ENCODE measurements at regions not wholly inside any gene's neighbourhood (a gene's known extent, or its start where the extent isn't known, plus 50 kb on each side); places are given as distances from the start of the nearest gene placed in this dataset.
A peak's percentile ranks its signal among the peaks of the same experiment; 100 is the strongest.
"Not testable (repeated sequence)": the region's sequence is repeated elsewhere in the genome, so short reads cannot be mapped to it uniquely, and the experiment has no call there.

- DNase-seq: no peak
- no peaks in the 10 kb centered on the region for H3K9me3 Mint-ChIP-seq (ENCODE audit: insufficient read depth)
- no peak overlapping the region for H3K4me3 Mint-ChIP-seq
- peaks cover 14% of the 10 kb centered on the region for H3K4me1 Mint-ChIP-seq (ENCODE audit: low read depth)
- ATAC-seq: no peak
- CTCF ChIA-PET: no interaction called here
- peaks cover 3% of the 10 kb centered on the region for H3K27me3 Mint-ChIP-seq (ENCODE audit: low read depth)
- POLR2A ChIA-PET: no interaction called here
- H3K36me3 Mint-ChIP-seq (ENCODE audit: low read depth): no peaks in the 10 kb centered on the region
- no peak overlapping the region for H3K27ac Mint-ChIP-seq
Observed at GRCh38 chr6:140812636-140813035, 1320.1 kb upstream of the GJE1 start.

GRCh38 chr6:140811642-140812041 is 1321.1 kb upstream of the GJE1 start:
- H3K36me3 Mint-ChIP-seq (ENCODE audit: low read depth): no peaks in the 10 kb centered on the region
- DNase-seq (no peak), ATAC-seq (no peak)
- ChIA-PET POLR2A (no interaction called here), CTCF (no interaction called here)
- no peaks in the 10 kb centered on the region for H3K9me3 Mint-ChIP-seq (ENCODE audit: insufficient read depth)
- no peak overlapping the region for H3K27ac Mint-ChIP-seq
- H3K4me3 Mint-ChIP-seq: no peak overlapping the region
- peaks cover 14% of the 10 kb centered on the region for H3K4me1 Mint-ChIP-seq (ENCODE audit: low read depth)
- H3K27me3 Mint-ChIP-seq (ENCODE audit: low read depth): peaks cover 3% of the 10 kb centered on the region

GRCh38 chr6:140809694-140810101 is 1323.0 kb upstream of the GJE1 start:
- ChIA-PET CTCF (no interaction called here), POLR2A (no interaction called here)
- peak overlapping the region; percentile 28 for H3K4me3 Mint-ChIP-seq
- H3K36me3 Mint-ChIP-seq (ENCODE audit: low read depth): no peaks in the 10 kb centered on the region
- H3K9me3 Mint-ChIP-seq (ENCODE audit: insufficient read depth): no peaks in the 10 kb centered on the region
- H3K27ac Mint-ChIP-seq: no peak overlapping the region
- H3K4me1 Mint-ChIP-seq (ENCODE audit: low read depth): peaks cover 14% of the 10 kb centered on the region
- ATAC-seq (peak; percentile 94), DNase-seq (no peak)
- H3K27me3 Mint-ChIP-seq (ENCODE audit: low read depth): peaks cover 3% of the 10 kb centered on the region

- no peaks in the 10 kb centered on the region for H3K36me3 Mint-ChIP-seq (ENCODE audit: low read depth)
- CTCF ChIA-PET: no interaction called here
- POLR2A ChIA-PET: no interaction called here
- H3K27me3 Mint-ChIP-seq (ENCODE audit: low read depth): peaks cover 7% of the 10 kb centered on the region
- H3K9me3 Mint-ChIP-seq (ENCODE audit: insufficient read depth): no peaks in the 10 kb centered on the region
- no peak overlapping the region for H3K27ac Mint-ChIP-seq
- DNase-seq (no peak), ATAC-seq (no peak)
- peaks cover 14% of the 10 kb centered on the region for H3K4me1 Mint-ChIP-seq (ENCODE audit: low read depth)
- no peak overlapping the region for H3K4me3 Mint-ChIP-seq
Observed at GRCh38 chr6:140806431-140806830, 1326.3 kb upstream of the GJE1 start.

- no peak for ATAC-seq
- CTCF ChIA-PET: no interaction called here
- no peak for DNase-seq
- no peak overlapping the region for H3K27ac Mint-ChIP-seq
- H3K27me3 Mint-ChIP-seq (ENCODE audit: low read depth): peaks cover 4% of the 10 kb centered on the region
- H3K4me3 Mint-ChIP-seq: no peak overlapping the region
- no peaks in the 10 kb centered on the region for H3K4me1 Mint-ChIP-seq (ENCODE audit: low read depth)
- no peaks in the 10 kb centered on the region for H3K36me3 Mint-ChIP-seq (ENCODE audit: low read depth)
- H3K9me3 Mint-ChIP-seq (ENCODE audit: insufficient read depth): no peaks in the 10 kb centered on the region
- POLR2A ChIA-PET: no interaction called here
Observed at GRCh38 chr6:140794544-140794943, 1338.2 kb upstream of the GJE1 start.

GRCh38 chr6:140790109-140790508 is 1342.6 kb upstream of the GJE1 start:
- Mint-ChIP-seq H3K27me3 (ENCODE audit: low read depth) (peaks cover 1% of the 10 kb centered on the region), H3K9me3 (ENCODE audit: insufficient read depth) (no peaks in the 10 kb centered on the region), H3K4me1 (ENCODE audit: low read depth) (no peaks in the 10 kb centered on the region), H3K27ac (no peak overlapping the region), H3K36me3 (ENCODE audit: low read depth) (no peaks in the 10 kb centered on the region), H3K4me3 (no peak overlapping the region)
- DNase-seq (no peak), ATAC-seq (no peak)
- ChIA-PET CTCF (no interaction called here), POLR2A (no interaction called here)

GRCh38 chr6:140789466-140789865 is 1343.3 kb upstream of the GJE1 start:
- DNase-seq: no peak
- Mint-ChIP-seq H3K27me3 (ENCODE audit: low read depth) (peaks cover 1% of the 10 kb centered on the region), H3K4me3 (no peak overlapping the region), H3K36me3 (ENCODE audit: low read depth) (no peaks in the 10 kb centered on the region), H3K27ac (no peak overlapping the region), H3K4me1 (ENCODE audit: low read depth) (no peaks in the 10 kb centered on the region), H3K9me3 (ENCODE audit: insufficient read depth) (no peaks in the 10 kb centered on the region)
- no peak for ATAC-seq
- ChIA-PET POLR2A (no interaction called here), CTCF (no interaction called here)

GRCh38 chr6:140785926-140786325 is 1346.8 kb upstream of the GJE1 start:
- no peak overlapping the region for H3K4me3 Mint-ChIP-seq
- H3K27me3 Mint-ChIP-seq (ENCODE audit: low read depth): no peaks in the 10 kb centered on the region
- H3K4me1 Mint-ChIP-seq (ENCODE audit: low read depth): no peaks in the 10 kb centered on the region
- no peaks in the 10 kb centered on the region for H3K9me3 Mint-ChIP-seq (ENCODE audit: insufficient read depth)
- H3K36me3 Mint-ChIP-seq (ENCODE audit: low read depth): no peaks in the 10 kb centered on the region
- no peak for DNase-seq
- POLR2A ChIA-PET: no interaction called here
- ATAC-seq: no peak
- CTCF ChIA-PET: no interaction called here
- H3K27ac Mint-ChIP-seq: no peak overlapping the region

- Mint-ChIP-seq H3K9me3 (ENCODE audit: insufficient read depth) (no peaks in the 10 kb centered on the region), H3K4me3 (no peak overlapping the region), H3K36me3 (ENCODE audit: low read depth) (no peaks in the 10 kb centered on the region), H3K27ac (no peak overlapping the region), H3K27me3 (ENCODE audit: low read depth) (no peaks in the 10 kb centered on the region), H3K4me1 (ENCODE audit: low read depth) (no peaks in the 10 kb centered on the region)
- CTCF ChIA-PET: no interaction called here
- DNase-seq: no peak
- no peak for ATAC-seq
- POLR2A ChIA-PET: no interaction called here
Observed at GRCh38 chr6:140784573-140784972, 1348.2 kb upstream of the GJE1 start.

GRCh38 chr6:140783504-140783903 is 1349.2 kb upstream of the GJE1 start:
- H3K27ac Mint-ChIP-seq; H3K9me3 Mint-ChIP-seq (ENCODE audit: insufficient read depth); CTCF ChIA-PET; ATAC-seq; H3K4me1 Mint-ChIP-seq (ENCODE audit: low read depth); H3K4me3 Mint-ChIP-seq; H3K36me3 Mint-ChIP-seq (ENCODE audit: low read depth); POLR2A ChIA-PET; DNase-seq; H3K27me3 Mint-ChIP-seq (ENCODE audit: low read depth): not testable (repeated sequence)

GRCh38 chr6:140782941-140783340 is 1349.8 kb upstream of the GJE1 start:
- CTCF ChIA-PET: no interaction called here
- H3K4me3 Mint-ChIP-seq: no peak overlapping the region
- H3K27me3 Mint-ChIP-seq (ENCODE audit: low read depth): no peaks in the 10 kb centered on the region
- H3K9me3 Mint-ChIP-seq (ENCODE audit: insufficient read depth): no peaks in the 10 kb centered on the region
- ATAC-seq (no peak), DNase-seq (no peak)
- POLR2A ChIA-PET: no interaction called here
- no peaks in the 10 kb centered on the region for H3K36me3 Mint-ChIP-seq (ENCODE audit: low read depth)
- no peak overlapping the region for H3K27ac Mint-ChIP-seq
- H3K4me1 Mint-ChIP-seq (ENCODE audit: low read depth): no peaks in the 10 kb centered on the region

- Mint-ChIP-seq H3K4me1 (ENCODE audit: low read depth) (no peaks in the 10 kb centered on the region), H3K36me3 (ENCODE audit: low read depth) (no peaks in the 10 kb centered on the region), H3K4me3 (no peak overlapping the region), H3K9me3 (ENCODE audit: insufficient read depth) (no peaks in the 10 kb centered on the region), H3K27me3 (ENCODE audit: low read depth) (peaks cover 1% of the 10 kb centered on the region), H3K27ac (no peak overlapping the region)
- CTCF ChIA-PET: no interaction called here
- DNase-seq: no peak
- POLR2A ChIA-PET: no interaction called here
- no peak for ATAC-seq
Observed at GRCh38 chr6:140779991-140780596, 1352.6 kb upstream of the GJE1 start.

GRCh38 chr6:140779341-140779740 is 1353.4 kb upstream of the GJE1 start:
- Mint-ChIP-seq H3K9me3 (ENCODE audit: insufficient read depth) (no peaks in the 10 kb centered on the region), H3K27ac (no peak overlapping the region), H3K4me3 (no peak overlapping the region), H3K36me3 (ENCODE audit: low read depth) (no peaks in the 10 kb centered on the region), H3K4me1 (ENCODE audit: low read depth) (peaks cover 3% of the 10 kb centered on the region), H3K27me3 (ENCODE audit: low read depth) (peaks cover 2% of the 10 kb centered on the region)
- ATAC-seq: no peak
- ChIA-PET POLR2A (no interaction called here), CTCF (no interaction called here)
- DNase-seq: no peak

Measured in activated CD8-positive, alpha-beta T cell treated with anti-CD3 and anti-CD28 coated beads, Interleukin-2, amount 10 ng/mL, durations not matched to agents 7 days and 5 days (primary cell).